HCT116 (cell line): ENCODE measurements at regions not wholly inside any gene's neighbourhood (a gene's known extent, or its start where the extent isn't known, plus 50 kb on each side); places are given as distances from the start of the nearest gene placed in this dataset.

Source experiments
- ATAC-seq: fragments of 200-7000 bp; cut with Tn5 transposase; 2 replicates; pipeline ENCODE4 v1.9.1; 2020; ENCODE audit warnings: mild to moderate bottlenecking, moderate library complexity
- BruUV-seq: library from RNA; stranded (reverse); fragments of 400-500 nt; replicated peaks from 2 replicates; lab custom pipeline; 2021; lab: Mats Ljungman, UMichigan
- CTCF ChIA-PET: fragments of 300-600 bp; sonication (Branson Sonifier 250); formaldehyde crosslinking; loops from one replicate; lab custom pipeline; 2021; ENCODE audit warnings: antibody characterized with exemption; lab: Charles Lee
- POLR2A ChIA-PET: fragments of 300-600, 350-600 bp; sonication (Branson Sonifier 250); formaldehyde crosslinking; loops from one replicate; lab custom pipeline; 2021; ENCODE audit warnings: antibody characterized with exemption; lab: Charles Lee
- RAD21 ChIA-PET, 2 experiments: fragments of 300-600 bp; sonication (Branson Sonifier 250); formaldehyde crosslinking; loops; one replicate each; lab custom pipeline; 2023; ENCODE audit warnings: low total read pairs in 2 of 2; ENCODE audit not compliant: uncharacterized antibody in 2 of 2, unreplicated experiment in 2 of 2, low non-redundant PET in 1 of 2; lab: Charles Lee
- DNase-seq: peaks from one replicate; pipeline ENCODE4 v3.0.0-alpha.2; 2010; ENCODE audit warnings: low read depth, low spot score
- H2AFZ ChIP-seq: fragments of 200-600 bp; shearing (Covaris generic), sonication (generic); 2 replicates; pipeline ENCODE4 v1.6.1; 2017; ENCODE audit warnings: low read depth, mixed run types, mixed read lengths, antibody characterized with exemption, low read length; ENCODE audit not compliant: poor library complexity, severe bottlenecking
- H3K27ac ChIP-seq: 2 replicates; pipeline ENCODE4 v1.5.1; 2012; ENCODE audit warnings: low read depth, low read length
- H3K27me3 ChIP-seq: fragments of 200-600 bp; sonication (generic); 2 replicates; pipeline ENCODE4 v1.6.1; 2016; ENCODE audit warnings: mixed run types, low read length, mixed read lengths; ENCODE audit not compliant: insufficient read depth
- H3K36me3 ChIP-seq, 2 experiments: fragments of 200-500 bp in 1 of 2; fragments of 200-600 bp in 1 of 2; sonication (Bioruptor generic) in 1 of 2; sonication (generic) in 1 of 2; 2 replicates each; pipeline versions ENCODE4 v1.5.1 to v1.6.1; 2014 to 2016; ENCODE audit warnings: low read length in 2 of 2, inconsistent platforms in 1 of 2, mixed read lengths in 1 of 2, mixed run types in 1 of 2; ENCODE audit not compliant: insufficient read depth in 2 of 2, control insufficient read depth in 1 of 2
- H3K4me1 ChIP-seq, 2 experiments: fragments of 200-600 bp in 1 of 2; sonication (generic) in 1 of 2; 2 replicates each; pipeline versions ENCODE4 v1.5.1 to v1.6.1; 2012 to 2017; ENCODE audit warnings: low read length in 2 of 2, inconsistent platforms in 1 of 2, mild to moderate bottlenecking in 1 of 2, mixed read lengths in 1 of 2, mixed run types in 1 of 2, moderate library complexity in 1 of 2; ENCODE audit not compliant: insufficient read depth in 2 of 2, control insufficient read depth in 1 of 2
- H3K4me2 ChIP-seq: fragments of 200-600 bp; sonication (generic); 2 replicates; pipeline ENCODE4 v1.6.1; 2017; ENCODE audit warnings: mixed run types, low read length, mixed read lengths
- H3K4me3 ChIP-seq, 2 experiments: fragments of 200-600 bp in 1 of 2; sonication (generic) in 1 of 2; replicated peaks in 1 of 2; 2 replicates each; pipeline ENCODE4 v1.5.1; 2011 to 2016; ENCODE audit warnings: low read length in 2 of 2, control low read depth in 1 of 2, low read depth in 1 of 2, mild to moderate bottlenecking in 1 of 2, mixed read lengths in 1 of 2, mixed run types in 1 of 2
- H3K79me2 ChIP-seq: fragments of 200-600 bp; sonication (generic); 2 replicates; pipeline ENCODE4 v1.6.1; 2017; ENCODE audit warnings: mild to moderate bottlenecking, mixed run types, low read length, moderate library complexity, mixed read lengths; ENCODE audit not compliant: insufficient read depth
- H3K9ac ChIP-seq: fragments of 200-600 bp; sonication (generic); 2 replicates; pipeline ENCODE4 v1.6.1; 2016; ENCODE audit warnings: low read length, mixed read lengths
- H3K9me2 ChIP-seq: fragments of 200-600 bp; sonication (generic), shearing (Covaris generic); 2 replicates; pipeline ENCODE4 v1.6.1; 2017; ENCODE audit warnings: mixed run types, mild to moderate bottlenecking, moderate library complexity; ENCODE audit not compliant: insufficient read depth
- H3K9me3 ChIP-seq, 2 experiments: fragments of 200-500 bp in 1 of 2; fragments of 200-600 bp in 1 of 2; sonication (Bioruptor generic) in 1 of 2; sonication (generic) in 1 of 2; 2 replicates each; pipeline ENCODE4 v1.6.1; 2014 to 2017; ENCODE audit warnings: low read length in 2 of 2, mixed read lengths in 2 of 2, inconsistent platforms in 1 of 2, low read depth in 1 of 2, mild to moderate bottlenecking in 1 of 2, mixed run types in 1 of 2, moderate library complexity in 1 of 2; ENCODE audit not compliant: control insufficient read depth in 1 of 2, insufficient read depth in 1 of 2
- H4K20me1 ChIP-seq: fragments of 200-600 bp; sonication (generic), shearing (Covaris generic); 2 replicates; pipeline ENCODE4 v1.6.1; 2017; ENCODE audit warnings: mixed run types, mild to moderate bottlenecking, moderate library complexity; ENCODE audit not compliant: insufficient read depth
- CBX3 ChIP-seq: IDR thresholded peaks from 2 replicates; pipeline ENCODE4 v1.6.1; 2012; ENCODE audit warnings: low read depth
- CEBPB ChIP-seq: IDR thresholded peaks from 2 replicates; pipeline ENCODE4 v1.6.1; 2012; ENCODE audit warnings: low read depth
- EGR1 ChIP-seq: IDR thresholded peaks from 2 replicates; pipeline ENCODE4 v1.6.1; 2012; ENCODE audit warnings: low read depth
- ELF1 ChIP-seq: IDR thresholded peaks from 2 replicates; pipeline ENCODE4 v1.6.1; 2012; ENCODE audit warnings: low read depth, borderline replicate concordance
- FOSL1 ChIP-seq: IDR thresholded peaks from 2 replicates; pipeline ENCODE4 v1.6.1; 2012; ENCODE audit warnings: low read depth
- JUND ChIP-seq: IDR thresholded peaks from 2 replicates; pipeline ENCODE4 v1.6.1; 2012
- POLR2A ChIP-seq: IDR thresholded peaks from 2 replicates; pipeline ENCODE4 v1.7.0; 2011; ENCODE audit warnings: borderline replicate concordance; ENCODE audit not compliant: insufficient read depth, insufficient read length; ENCODE audit errors: extremely low read depth
- SP1 ChIP-seq: IDR thresholded peaks from 2 replicates; pipeline ENCODE4 v1.6.1; 2012; ENCODE audit warnings: low read depth
- SRF ChIP-seq: IDR thresholded peaks from 2 replicates; pipeline ENCODE4 v1.6.1; 2012; ENCODE audit warnings: low read depth
- TCF7L2 ChIP-seq: IDR thresholded peaks from 2 replicates; pipeline ENCODE4 v1.7.0; 2011; ENCODE audit warnings: borderline replicate concordance, inconsistent platforms; ENCODE audit not compliant: insufficient read depth, insufficient read length; ENCODE audit errors: extremely low read depth
- ZBTB33 ChIP-seq: IDR thresholded peaks from 2 replicates; pipeline ENCODE4 v1.6.1; 2011; ENCODE audit warnings: mild to moderate bottlenecking, low read length, moderate library complexity; ENCODE audit not compliant: insufficient replicate concordance; ENCODE audit errors: extremely low read depth
- ZFX ChIP-seq: fragments of 450-650 bp; IDR thresholded peaks from 2 replicates; pipeline ENCODE4 v1.6.1; 2017
- intact Hi-C: fragments of 100-400 bp; cut with micrococcal nuclease; formaldehyde crosslinking; loops from 2 replicates; pipeline ENCODE4 v1.10.0; 2022

- peak overlapping the region; percentile 87 for H2AFZ ChIP-seq
- H4K20me1 ChIP-seq: no peaks in the 10 kb centered on the region
- peak overlapping the region; percentile 17 to 38 for H3K4me3 ChIP-seq
- peak; percentile 91 for ATAC-seq
- no peaks in the 10 kb centered on the region for H3K79me2 ChIP-seq
- CTCF ChIA-PET: interaction anchor here (0.6 kb wide), 1 partner anchor 397 kb away, joined by 4 read pairs; no protein-coding TSS in a partner anchor
- TF ChIP-seq JUND (peak; percentile 75), SP1 (0 out of 2 replicates have a peak, but pooled peaks have one; percentile 45), ZFX (no peak), CEBPB (peak; percentile 72; the same call in 1 of the 2 replicates), EGR1 (no peak), CBX3 (peak; percentile 46; the same call in 1 of the 2 replicates), SRF (0 out of 2 replicates have a peak, but pooled peaks have one; percentile 19), FOSL1 (peak; percentile 75), TCF7L2 (peak; percentile 37)
- TF ChIP-seq, all 23 proteins: peak for 7
- DNase-seq: peak; percentile 65
- H3K9ac ChIP-seq: peak overlapping the region; percentile 14
- ChIA-PET POLR2A (interaction anchor here (0.7 kb wide), 1 partner anchor 9 kb away, joined by 3 read pairs; no protein-coding TSS in a partner anchor), RAD21 (no interaction called here)
- peak overlapping the region; percentile 33; the same call in 1 of the 2 replicates for H3K27ac ChIP-seq
- BruUV-seq: no TSS peak
- H3K27me3 ChIP-seq: no peaks in the 10 kb centered on the region
- intact Hi-C loops: no loop called here
- no peaks in the 10 kb centered on the region for H3K36me3 ChIP-seq
- peaks cover 7 to 14% of the 10 kb centered on the region in 2 experiments; a peak in 3 of 4 replicates for H3K4me1 ChIP-seq
- peaks cover 4 to 17% of the 10 kb centered on the region in 2 experiments; a peak in 3 of 4 replicates for H3K9me3 ChIP-seq
- no peaks in the 10 kb centered on the region for H3K9me2 ChIP-seq
- peak overlapping the region; percentile 70 for H3K4me2 ChIP-seq
These were observed 72.3 kb upstream of the ZNF280D start for GRCh38 chr15:56805466-56806147.

- Histone ChIP-seq H3K4me2 (no peak overlapping the region), H3K4me1 (peaks cover 7 to 14% of the 10 kb centered on the region in 2 experiments; a peak in 3 of 4 replicates), H3K27me3 (no peaks in the 10 kb centered on the region), H2AFZ (peak overlapping the region; percentile 87), H3K4me3 (no peak overlapping the region), H3K9ac (no peak overlapping the region), H4K20me1 (no peaks in the 10 kb centered on the region), H3K79me2 (no peaks in the 10 kb centered on the region), H3K9me2 (no peaks in the 10 kb centered on the region), H3K36me3 (no peaks in the 10 kb centered on the region), H3K27ac (no peak overlapping the region), H3K9me3 (peaks cover 4 to 17% of the 10 kb centered on the region in 2 experiments; a peak in 3 of 4 replicates)
- TF ChIP-seq SP1 (no peak), ELF1 (no peak), ZBTB33 (no peak), POLR2A (no peak), TCF7L2 (no peak), FOSL1 (no peak)
- ChIA-PET CTCF (no interaction called here), POLR2A (interaction anchor here (0.7 kb wide), 1 partner anchor 10 kb away, joined by 3 read pairs; no protein-coding TSS in a partner anchor), RAD21 (no interaction called here)
- DNase-seq (no peak), ATAC-seq (no peak)
- intact Hi-C loops: no loop called here
- BruUV-seq: no TSS peak
These were observed 71.6 kb upstream of the ZNF280D start for GRCh38 chr15:56804938-56805337.
